ENCODE measurements at regions not wholly inside any gene's neighbourhood (a gene's known extent, or its start where the extent isn't known, plus 50 kb on each side); places are given as distances from the start of the nearest gene placed in this dataset.

GRCh38 chr6:111959766-111960165, 86.5 kb upstream of the FYN start:
- DNase-seq, result no peak

- no peak for DNase-seq
Observed at GRCh38 chr6:111967131-111967530, 86.8 kb upstream of the CCN6 start.

GRCh38 chr6:111970426-111970825, 83.5 kb upstream of the CCN6 start:
- no peak for DNase-seq

GRCh38 chr6:111971181-111971841, 82.6 kb upstream of the CCN6 start:
- DNase-seq, result no peak

- peak; percentile 76 for DNase-seq
Observed at GRCh38 chr6:111971866-111972532, 81.9 kb upstream of the CCN6 start.

- no peak for DNase-seq
Observed at GRCh38 chr6:111972745-111973117, 81.2 kb upstream of the CCN6 start.

- peak; percentile 97 for DNase-seq
Observed at GRCh38 chr6:111973118-111973761, 80.7 kb upstream of the CCN6 start.

GRCh38 chr6:111973927-111974639, 79.8 kb upstream of the CCN6 start:
- peak; percentile 66 for DNase-seq

- DNase-seq, result no peak
Observed at GRCh38 chr6:111975466-111975865, 78.4 kb upstream of the CCN6 start.

- DNase-seq, result no peak
Observed at GRCh38 chr6:111976139-111976538, 77.8 kb upstream of the CCN6 start.

GRCh38 chr6:111978532-111979149, 75.3 kb upstream of the CCN6 start:
- peak; percentile 15 for DNase-seq

GRCh38 chr6:111979633-111980032, 74.3 kb upstream of the CCN6 start:
- no peak for DNase-seq

- peak; percentile 40 for DNase-seq
Observed at GRCh38 chr6:111980143-111980542, 73.8 kb upstream of the CCN6 start.

- DNase-seq, result peak; percentile 55
Observed at GRCh38 chr6:111980971-111981840, 72.7 kb upstream of the CCN6 start.

GRCh38 chr6:111982681-111983080, 71.2 kb upstream of the CCN6 start:
- no peak for DNase-seq

- DNase-seq, result no peak
Observed at GRCh38 chr6:111983193-111983592, 70.7 kb upstream of the CCN6 start.

- no peak for DNase-seq
Observed at GRCh38 chr6:111984081-111984480, 69.8 kb upstream of the CCN6 start.

GRCh38 chr6:111984516-111985201, 69.2 kb upstream of the CCN6 start:
- DNase-seq, result no peak

- peak; percentile 93 for DNase-seq
Observed at GRCh38 chr6:111985202-111985731, 68.6 kb upstream of the CCN6 start.

- DNase-seq, result no peak
Observed at GRCh38 chr6:111986651-111987050, 67.3 kb upstream of the CCN6 start.

- peak; percentile 32 for DNase-seq
Observed at GRCh38 chr6:111987295-111987694, 66.6 kb upstream of the CCN6 start.

Data from fibroblast of upper back skin (primary cell).